CD4-positive, CD25-positive, alpha-beta regulatory T cell (primary cell): ENCODE measurements at regions not wholly inside any gene's neighbourhood (a gene's known extent, or its start where the extent isn't known, plus 50 kb on each side); places are given as distances from the start of the nearest gene placed in this dataset.

ENCODE experiments used
- ATAC-seq, 2 donors: fragments of 150-1000 bp; cut with Tn5 transposase; one replicate each; pipeline ENCODE4 v1.10.0; 2021; ENCODE audit warnings: low read depth in 2 of 2, moderate number of reproducible peaks in 2 of 2, moderate library complexity in 1 of 2
- DNase-seq, 3 donors: peaks; one replicate each; pipeline versions ENCODE4 v3.0.0 to v3.0.0-alpha.2; 2012 to 2022; ENCODE audit warnings: mixed read lengths in 1 of 3
- H3K27ac ChIP-seq: one replicate; pipeline ENCODE4 v1.7.0; 2013; ENCODE audit warnings: mild to moderate bottlenecking, low read length; ENCODE audit not compliant: insufficient read depth, poor library complexity, severe bottlenecking
- H3K27me3 ChIP-seq: one replicate; pipeline ENCODE4 v1.7.0; 2013; ENCODE audit warnings: low read length; ENCODE audit not compliant: control insufficient read depth, insufficient read depth
- H3K36me3 ChIP-seq: one replicate; pipeline ENCODE4 v1.7.0; 2013; ENCODE audit warnings: mild to moderate bottlenecking, low read length, moderate library complexity; ENCODE audit not compliant: control insufficient read depth, insufficient read depth
- H3K4me1 ChIP-seq: 2 replicates; pipeline ENCODE4 v1.7.0; 2013; ENCODE audit warnings: mild to moderate bottlenecking, low read length; ENCODE audit not compliant: insufficient read depth, control insufficient read depth, poor library complexity, severe bottlenecking
- H3K4me3 ChIP-seq: one replicate; pipeline ENCODE4 v1.7.0; 2013; ENCODE audit warnings: low read depth, mild to moderate bottlenecking, low read length, moderate library complexity
- H3K9me3 ChIP-seq, 2 experiments: 1 replicate in 1 of 2; 2 replicates in 1 of 2; pipeline ENCODE4 v1.7.0; 2013; ENCODE audit warnings: low read length in 2 of 2, mild to moderate bottlenecking in 1 of 2, moderate library complexity in 1 of 2; ENCODE audit not compliant: control insufficient read depth in 2 of 2
- H3K27ac Mint-ChIP-seq, 3 donors: one replicate each; pipeline ENCODE4 v1.8.0; 2020 to 2022; ENCODE audit warnings: mild to moderate bottlenecking in 3 of 3, mixed read lengths in 3 of 3, moderate library complexity in 2 of 3
- H3K27me3 Mint-ChIP-seq: one replicate; pipeline ENCODE4 v1.8.0; 2022; ENCODE audit warnings: mild to moderate bottlenecking, mixed read lengths
- H3K36me3 Mint-ChIP-seq: one replicate; pipeline ENCODE4 v1.8.0; 2020; ENCODE audit warnings: mixed read lengths
- H3K4me1 Mint-ChIP-seq, 4 donors: one replicate each; pipeline ENCODE4 v1.8.0; 2020 to 2022; ENCODE audit warnings: mixed read lengths in 4 of 4, mild to moderate bottlenecking in 1 of 4
- H3K4me3 Mint-ChIP-seq, 4 donors: one replicate each; pipeline ENCODE4 v1.8.0; 2020 to 2022; ENCODE audit warnings: mild to moderate bottlenecking in 4 of 4, mixed read lengths in 4 of 4, moderate library complexity in 3 of 4
- H3K9me3 Mint-ChIP-seq, 7 donors: one replicate each; pipeline ENCODE4 v1.8.0; 2020 to 2022; ENCODE audit warnings: mixed read lengths in 7 of 7, mild to moderate bottlenecking in 3 of 7, moderate library complexity in 2 of 7

DNA sequence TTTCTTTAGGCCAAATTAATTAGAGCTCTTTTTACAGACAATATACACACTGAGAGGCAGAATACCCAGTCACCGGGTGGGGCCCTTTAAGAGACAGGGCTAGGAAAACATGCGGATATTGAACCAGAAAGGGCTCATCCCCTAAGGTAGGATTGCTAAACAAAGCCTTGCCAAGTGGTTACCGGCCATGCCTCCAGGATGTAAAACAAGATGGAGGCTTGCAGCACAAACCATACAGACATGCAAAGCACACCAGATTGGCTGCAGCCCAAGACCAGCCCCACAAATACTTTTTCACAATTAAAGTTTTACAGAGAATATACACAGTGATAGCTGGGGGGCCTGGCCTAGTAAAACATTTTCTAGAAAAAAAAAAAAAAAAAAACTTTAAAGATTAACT, 210.0 kb downstream of the KLHL4 start:
- H3K4me1 ChIP-seq: no peaks in the 10 kb centered on the region
- no peak overlapping the region for H3K4me3 ChIP-seq
- H3K27ac ChIP-seq: no peak overlapping the region
- Mint-ChIP-seq H3K4me3 (no peak overlapping the region), H3K27me3 (no peaks in the 10 kb centered on the region), H3K36me3 (no peaks in the 10 kb centered on the region), H3K27ac (no peak overlapping the region), H3K4me1 (no peaks in the 10 kb centered on the region), H3K9me3 (peaks cover 0 to 5% (median 0%) of the 10 kb centered on the region in 7 donors)
- no peaks in the 10 kb centered on the region for H3K9me3 ChIP-seq
- H3K36me3 ChIP-seq: no peaks in the 10 kb centered on the region
- no peaks in the 10 kb centered on the region for H3K27me3 ChIP-seq
- no peak for DNase-seq
- no peak for ATAC-seq

DNA sequence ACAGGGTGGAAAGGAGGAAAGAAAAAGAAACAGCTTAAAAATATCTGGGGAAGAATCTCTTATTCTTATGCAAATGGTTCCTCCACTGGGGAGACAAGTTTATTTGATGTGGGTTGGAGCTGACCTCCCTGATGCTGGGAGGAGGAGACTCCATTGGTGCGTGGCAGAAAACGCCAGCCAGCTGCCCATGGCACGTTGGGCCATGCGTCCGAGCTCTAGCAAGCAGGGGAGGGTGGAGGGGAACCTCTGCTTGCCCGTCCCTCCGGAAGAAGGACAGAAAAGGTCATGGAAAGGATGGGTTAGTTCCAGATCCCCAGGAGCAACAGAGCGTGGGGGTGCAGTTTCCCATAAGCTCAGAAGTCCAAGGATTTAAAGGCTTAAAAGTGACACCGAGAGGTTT, 210.4 kb downstream of the KLHL4 start:
- Mint-ChIP-seq H3K9me3 (peaks cover 0 to 7% (median 0%) of the 10 kb centered on the region in 7 donors), H3K4me1 (no peaks in the 10 kb centered on the region)

DNA sequence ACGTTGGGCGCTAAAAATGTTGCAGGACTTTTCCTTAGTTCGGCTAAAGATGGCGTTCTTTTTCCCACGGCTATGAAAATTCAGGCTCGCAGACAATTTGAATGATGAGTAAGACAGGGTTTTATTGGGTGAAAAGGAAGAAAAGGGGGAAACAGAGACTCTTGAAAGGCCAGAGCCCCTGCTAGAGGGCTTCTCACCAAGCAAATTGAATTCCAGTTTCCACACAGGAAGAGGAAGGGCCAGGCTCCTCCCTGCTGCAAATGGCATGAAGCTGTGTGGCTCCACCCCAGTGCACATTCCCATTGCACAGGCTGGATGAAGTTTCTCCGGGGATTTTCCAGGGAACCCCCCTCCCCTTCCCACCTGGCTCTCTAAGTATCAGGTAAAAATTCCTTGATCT, 210.9 kb downstream of the KLHL4 start:
- Histone ChIP-seq H3K9me3 (no peaks in the 10 kb centered on the region), H3K27me3 (no peaks in the 10 kb centered on the region), H3K27ac (no peak overlapping the region), H3K4me3 (no peak overlapping the region), H3K4me1 (no peaks in the 10 kb centered on the region), H3K36me3 (no peaks in the 10 kb centered on the region)
- H3K4me1 Mint-ChIP-seq: no peaks in the 10 kb centered on the region
- no peak for ATAC-seq
- no peaks in the 10 kb centered on the region for H3K36me3 Mint-ChIP-seq
- no peak for DNase-seq
- peaks cover 0 to 7% (median 0%) of the 10 kb centered on the region in 7 donors for H3K9me3 Mint-ChIP-seq
- no peak overlapping the region for H3K27ac Mint-ChIP-seq
- no peaks in the 10 kb centered on the region for H3K27me3 Mint-ChIP-seq
- H3K4me3 Mint-ChIP-seq: no peak overlapping the region

More for the DNA sequence above, 210.4 kb downstream of the KLHL4 start:
- no peak for DNase-seq
- H3K4me3 ChIP-seq: no peak overlapping the region
- no peak overlapping the region for H3K27ac Mint-ChIP-seq
- no peaks in the 10 kb centered on the region for H3K9me3 ChIP-seq
- no peaks in the 10 kb centered on the region for H3K27me3 ChIP-seq
- no peaks in the 10 kb centered on the region for H3K4me1 ChIP-seq
- no peak overlapping the region for H3K27ac ChIP-seq
- no peak overlapping the region for H3K4me3 Mint-ChIP-seq
- no peaks in the 10 kb centered on the region for H3K36me3 ChIP-seq
- no peak for ATAC-seq
- no peaks in the 10 kb centered on the region for H3K27me3 Mint-ChIP-seq
- H3K36me3 Mint-ChIP-seq: no peaks in the 10 kb centered on the region

DNA sequence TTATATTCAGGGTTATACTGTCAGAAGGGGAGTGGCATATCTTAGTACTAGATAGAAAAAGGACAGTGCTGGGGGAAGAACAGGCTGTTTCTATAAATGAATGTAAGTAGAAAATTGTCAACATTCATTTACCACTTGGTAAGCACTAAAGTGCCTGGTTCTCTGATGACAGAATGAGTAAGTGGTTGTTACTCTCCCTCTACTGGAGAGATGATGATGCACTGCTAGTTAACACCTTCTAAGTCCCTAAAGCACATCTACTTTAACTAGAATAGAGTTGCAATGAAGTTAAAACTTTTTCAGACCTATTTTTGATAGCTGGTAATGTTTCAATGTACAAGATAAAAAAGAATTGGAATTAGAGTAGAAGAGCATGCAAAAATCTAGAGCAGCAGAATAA, 214.5 kb downstream of the KLHL4 start:
- Histone ChIP-seq H3K27ac (no peak overlapping the region), H3K27me3 (no peaks in the 10 kb centered on the region), H3K36me3 (no peaks in the 10 kb centered on the region), H3K4me3 (no peak overlapping the region), H3K9me3 (no peaks in the 10 kb centered on the region), H3K4me1 (no peaks in the 10 kb centered on the region)
- Mint-ChIP-seq H3K4me1 (no peaks in the 10 kb centered on the region), H3K27ac (no peak overlapping the region), H3K4me3 (no peak overlapping the region), H3K9me3 (peaks cover 0 to 4% (median 0%) of the 10 kb centered on the region in 7 donors), H3K36me3 (no peaks in the 10 kb centered on the region), H3K27me3 (no peaks in the 10 kb centered on the region)
- DNase-seq (no peak), ATAC-seq (no peak)

DNA sequence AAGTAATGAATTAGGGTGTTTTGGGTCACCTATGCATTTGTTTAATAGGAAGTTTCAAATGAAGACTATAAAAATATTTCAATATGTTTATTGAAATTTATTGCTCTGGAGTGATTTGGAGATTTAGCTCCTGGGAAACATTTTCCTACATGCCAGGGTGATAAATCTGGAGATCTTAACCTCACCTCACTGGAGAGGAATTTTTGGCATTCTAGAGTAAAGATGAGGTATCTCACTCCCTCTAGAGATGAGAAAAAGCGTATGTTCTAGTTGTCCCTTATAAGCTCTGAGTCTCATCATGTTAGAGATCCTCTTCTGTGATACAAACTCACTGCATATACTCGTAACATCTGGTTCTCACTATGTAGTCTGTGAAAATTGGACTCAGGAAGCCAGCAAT, 219.0 kb downstream of the KLHL4 start:
- Mint-ChIP-seq H3K9me3 (peaks cover 0 to 4% (median 0%) of the 10 kb centered on the region in 7 donors), H3K27me3 (no peaks in the 10 kb centered on the region), H3K36me3 (no peaks in the 10 kb centered on the region), H3K4me3 (no peak overlapping the region), H3K4me1 (no peaks in the 10 kb centered on the region), H3K27ac (no peak overlapping the region)
- Histone ChIP-seq H3K9me3 (no peaks in the 10 kb centered on the region), H3K4me1 (no peaks in the 10 kb centered on the region), H3K36me3 (no peaks in the 10 kb centered on the region), H3K27ac (no peak overlapping the region), H3K27me3 (no peaks in the 10 kb centered on the region), H3K4me3 (no peak overlapping the region)
- ATAC-seq: no peak
- no peak for DNase-seq

DNA sequence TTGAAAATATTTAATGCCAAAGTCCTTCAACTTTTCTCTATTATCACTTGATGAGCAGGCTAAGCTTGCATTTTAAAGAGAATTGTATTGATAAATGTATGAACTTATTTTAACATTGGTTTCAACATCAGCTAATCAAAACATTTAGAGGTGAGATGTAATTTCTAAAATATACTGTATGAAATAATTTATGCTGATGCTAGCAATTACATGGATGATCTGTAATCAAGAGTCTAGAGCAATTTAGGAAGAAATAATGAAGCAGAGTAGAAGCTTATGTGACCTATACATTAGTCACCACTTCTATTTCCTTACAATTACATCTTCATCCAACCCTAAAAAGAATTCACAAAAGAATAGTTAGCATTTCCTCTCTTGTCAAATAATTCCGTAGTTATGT, 226.8 kb downstream of the KLHL4 start:
- DNase-seq (no peak), ATAC-seq (no peak)
- Histone ChIP-seq H3K4me1 (no peaks in the 10 kb centered on the region), H3K9me3 (no peaks in the 10 kb centered on the region), H3K4me3 (no peak overlapping the region), H3K36me3 (no peaks in the 10 kb centered on the region), H3K27ac (no peak overlapping the region), H3K27me3 (no peaks in the 10 kb centered on the region)
- Mint-ChIP-seq H3K4me3 (no peak overlapping the region), H3K36me3 (no peaks in the 10 kb centered on the region), H3K27ac (no peak overlapping the region), H3K4me1 (no peaks in the 10 kb centered on the region), H3K27me3 (no peaks in the 10 kb centered on the region), H3K9me3 (peaks cover 0 to 4% (median 0%) of the 10 kb centered on the region in 7 donors)

DNA sequence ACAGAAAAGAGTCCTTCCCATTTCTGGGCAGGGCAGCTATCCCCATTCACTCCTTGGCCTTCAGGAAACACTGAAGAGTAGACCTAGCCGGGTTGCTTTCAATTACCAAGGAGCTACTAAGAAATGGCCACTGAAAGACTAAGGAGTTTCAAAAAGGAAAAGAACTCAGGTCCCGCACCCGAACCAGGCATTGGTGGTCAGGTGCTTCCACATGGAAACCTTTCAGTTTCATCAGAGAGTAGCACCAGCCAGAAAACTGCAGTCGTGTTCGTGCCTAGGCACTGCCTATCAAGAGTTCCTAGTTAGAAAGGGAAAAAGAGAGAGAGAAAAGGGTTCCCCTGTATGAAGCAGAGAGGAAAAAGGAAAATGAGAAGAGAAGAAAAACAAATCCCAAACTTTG, 237.9 kb downstream of the KLHL4 start:
- no peak for DNase-seq
- Histone ChIP-seq H3K4me3 (no peak overlapping the region), H3K9me3 (peaks cover 0 to 3% of the 10 kb centered on the region in 2 experiments), H3K27me3 (no peaks in the 10 kb centered on the region), H3K36me3 (no peaks in the 10 kb centered on the region), H3K4me1 (no peaks in the 10 kb centered on the region), H3K27ac (no peak overlapping the region)
- ATAC-seq: no peak
- Mint-ChIP-seq H3K27me3 (no peaks in the 10 kb centered on the region), H3K9me3 (peaks cover 0 to 8% (median 2%) of the 10 kb centered on the region in 7 donors), H3K36me3 (no peaks in the 10 kb centered on the region), H3K4me3 (no peak overlapping the region), H3K27ac (no peak overlapping the region), H3K4me1 (no peaks in the 10 kb centered on the region)

DNA sequence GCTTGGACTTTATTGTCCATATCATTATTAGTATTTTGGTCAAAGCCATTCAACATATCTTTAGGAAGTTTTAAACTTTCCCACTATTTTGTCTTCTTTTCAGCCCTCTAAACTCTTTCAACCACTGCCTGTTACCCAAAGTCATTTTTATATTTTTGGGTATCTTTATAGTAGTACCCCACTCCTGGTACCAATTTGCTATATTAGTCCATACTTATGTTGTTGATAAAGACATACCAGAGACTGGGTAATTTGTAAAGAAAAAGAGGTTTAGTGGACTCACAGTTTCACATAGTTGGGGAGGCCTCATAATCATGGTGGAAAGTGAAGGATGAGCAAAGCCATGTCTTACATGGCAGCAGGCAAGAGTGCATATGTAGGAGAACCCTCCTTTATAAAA, 271.4 kb downstream of the KLHL4 start:
- H3K27me3 ChIP-seq: no peaks in the 10 kb centered on the region
- no peaks in the 10 kb centered on the region for H3K36me3 ChIP-seq
- H3K9me3 Mint-ChIP-seq: peaks cover 0 to 13% (median 2%) of the 10 kb centered on the region in 7 donors
- DNase-seq: no peak
- H3K36me3 Mint-ChIP-seq: no peaks in the 10 kb centered on the region
- H3K4me1 Mint-ChIP-seq: no peaks in the 10 kb centered on the region
- no peak overlapping the region for H3K27ac ChIP-seq
- H3K4me3 Mint-ChIP-seq: no peak overlapping the region
- ATAC-seq: no peak
- no peaks in the 10 kb centered on the region for H3K27me3 Mint-ChIP-seq
- no peaks in the 10 kb centered on the region for H3K9me3 ChIP-seq
- H3K4me3 ChIP-seq: no peak overlapping the region
- no peak overlapping the region for H3K27ac Mint-ChIP-seq
- no peaks in the 10 kb centered on the region for H3K4me1 ChIP-seq
